H9 (cell line): ENCODE measurements at regions not wholly inside any gene's neighbourhood (a gene's known extent, or its start where the extent isn't known, plus 50 kb on each side); places are given as distances from the start of the nearest gene placed in this dataset.

ENCODE experiments used
- DNase-seq: peaks from one replicate; pipeline ENCODE4 v3.0.0-alpha.2; 2017
- H2AFZ ChIP-seq: one replicate; pipeline ENCODE4 v1.6.1; 2013; ENCODE audit warnings: mild to moderate bottlenecking, low read length, control low read depth, moderate library complexity
- H2AK5ac ChIP-seq: 2 replicates; pipeline ENCODE4 v1.6.1; 2013; ENCODE audit warnings: low read length, control low read depth, mixed read lengths; ENCODE audit not compliant: insufficient read length
- H2BK120ac ChIP-seq: one replicate; pipeline ENCODE4 v1.6.1; 2013; ENCODE audit warnings: low read depth, mild to moderate bottlenecking, low read length, control low read depth, inconsistent platforms; ENCODE audit not compliant: poor library complexity, severe bottlenecking
- H2BK12ac ChIP-seq: 2 replicates; pipeline ENCODE4 v1.6.1; 2013; ENCODE audit warnings: low read length, control low read depth, mixed read lengths, low read depth; ENCODE audit not compliant: insufficient read length
- H2BK15ac ChIP-seq: 2 replicates; pipeline ENCODE4 v1.6.1; 2013; ENCODE audit warnings: low read depth, low read length, control low read depth
- H2BK20ac ChIP-seq: one replicate; pipeline ENCODE4 v1.6.1; 2013; ENCODE audit warnings: low read depth, mild to moderate bottlenecking, low read length, control low read depth, inconsistent platforms; ENCODE audit not compliant: poor library complexity, severe bottlenecking
- H2BK5ac ChIP-seq: 2 replicates; pipeline ENCODE4 v1.6.1; 2013; ENCODE audit warnings: low read length, control low read depth, mixed read lengths; ENCODE audit not compliant: insufficient read length
- H3K14ac ChIP-seq: 2 replicates; pipeline ENCODE4 v1.6.1; 2013; ENCODE audit warnings: low read length, control low read depth; ENCODE audit not compliant: insufficient read depth
- H3K18ac ChIP-seq: 2 replicates; pipeline ENCODE4 v1.6.1; 2013; ENCODE audit warnings: low read depth, mild to moderate bottlenecking, mixed read lengths, low read length, control low read depth; ENCODE audit not compliant: insufficient read length
- H3K23ac ChIP-seq: 2 replicates; pipeline ENCODE4 v1.6.1; 2013; ENCODE audit warnings: low read length, control low read depth, mixed read lengths, low read depth; ENCODE audit not compliant: insufficient read length
- H3K23me2 ChIP-seq: 2 replicates; pipeline ENCODE4 v1.6.1; 2013; ENCODE audit warnings: low read depth, mild to moderate bottlenecking, mixed read lengths, low read length, control low read depth; ENCODE audit not compliant: insufficient read length, poor library complexity, severe bottlenecking
- H3K27ac ChIP-seq: 2 replicates; pipeline ENCODE4 v1.5.1; 2013; ENCODE audit warnings: low read length, control low read depth, mixed read lengths, low read depth; ENCODE audit not compliant: insufficient read length
- H3K27me3 ChIP-seq: 2 replicates; pipeline ENCODE4 v1.6.1; 2013; ENCODE audit warnings: low read length, control low read depth, inconsistent platforms; ENCODE audit not compliant: insufficient read depth
- H3K4ac ChIP-seq: 2 replicates; pipeline ENCODE4 v1.6.1; 2013; ENCODE audit warnings: low read depth, mild to moderate bottlenecking, control low read depth, inconsistent platforms, low read length, moderate library complexity
- H3K4me1 ChIP-seq: 2 replicates; pipeline ENCODE4 v1.6.1; 2013; ENCODE audit warnings: low read length, control low read depth, inconsistent platforms; ENCODE audit not compliant: insufficient read depth
- H3K4me2 ChIP-seq: 2 replicates; pipeline ENCODE4 v1.6.1; 2013; ENCODE audit warnings: low read length, control low read depth, mixed read lengths; ENCODE audit not compliant: insufficient read length, insufficient read depth
- H3K56ac ChIP-seq: 2 replicates; pipeline ENCODE4 v1.6.1; 2013; ENCODE audit warnings: low read depth, mild to moderate bottlenecking, mixed read lengths, low read length, control low read depth; ENCODE audit not compliant: insufficient read length
- H3K79me1 ChIP-seq: 2 replicates; pipeline ENCODE4 v1.6.1; 2013; ENCODE audit warnings: low read depth, mild to moderate bottlenecking, moderate library complexity, low read length, control low read depth, inconsistent platforms; ENCODE audit not compliant: insufficient read depth, poor library complexity, severe bottlenecking
- H3K79me2 ChIP-seq: 2 replicates; pipeline ENCODE4 v1.6.1; 2013; ENCODE audit warnings: low read length, control low read depth, inconsistent platforms; ENCODE audit not compliant: insufficient read depth
- H3K9ac ChIP-seq: 2 replicates; pipeline ENCODE4 v1.6.1; 2013; ENCODE audit warnings: low read length, control low read depth, mixed read lengths; ENCODE audit not compliant: insufficient read length; ENCODE audit errors: extremely low read depth
- H3K9me3 ChIP-seq: one replicate; pipeline ENCODE4 v1.6.1; 2013; ENCODE audit warnings: low read depth, low read length, inconsistent platforms; ENCODE audit not compliant: control insufficient read depth
- H3T11ph ChIP-seq: one replicate; pipeline ENCODE4 v1.6.1; 2013; ENCODE audit warnings: mild to moderate bottlenecking, low read length, control low read depth, inconsistent platforms
- H4K20me1 ChIP-seq: one replicate; pipeline ENCODE4 v1.6.1; 2013; ENCODE audit not compliant: control insufficient read depth, insufficient read length, insufficient read depth
- H4K5ac ChIP-seq: 2 replicates; pipeline ENCODE4 v1.6.1; 2013; ENCODE audit warnings: low read depth, mild to moderate bottlenecking, mixed read lengths, low read length, control low read depth; ENCODE audit not compliant: insufficient read length
- H4K8ac ChIP-seq: replicated peaks from 2 replicates; pipeline ENCODE4 v1.6.1; 2013; ENCODE audit warnings: low read length, control low read depth, mixed read lengths, low read depth; ENCODE audit not compliant: insufficient read length
- H4K91ac ChIP-seq: 2 replicates; pipeline ENCODE4 v1.6.1; 2013; ENCODE audit warnings: low read depth, mild to moderate bottlenecking, moderate library complexity, mixed read lengths, low read length, control low read depth; ENCODE audit not compliant: insufficient read length
- H3K27ac Mint-ChIP-seq, 3 experiments: 2 replicates in 2 of 3; 3 replicates in 1 of 3; pipeline ENCODE4 v1.8.0; 2020 to 2021; ENCODE audit warnings: mixed read lengths in 3 of 3, mild to moderate bottlenecking in 1 of 3, moderate library complexity in 1 of 3
- H3K27me3 Mint-ChIP-seq: 2 replicates; pipeline ENCODE4 v1.8.0; 2021; ENCODE audit warnings: low read depth, mild to moderate bottlenecking, moderate library complexity, mixed read lengths
- H3K36me3 Mint-ChIP-seq, 3 experiments: 2 replicates in 2 of 3; 3 replicates in 1 of 3; pipeline ENCODE4 v1.8.0; 2020 to 2021; ENCODE audit warnings: low read depth in 3 of 3, mixed read lengths in 3 of 3; ENCODE audit not compliant: insufficient read depth in 1 of 3
- H3K4me1 Mint-ChIP-seq, 2 experiments: 2 replicates each; pipeline ENCODE4 v1.8.0; 2020; ENCODE audit warnings: mixed read lengths in 2 of 2
- H3K4me3 Mint-ChIP-seq, 2 experiments: 2 replicates in 1 of 2; 3 replicates in 1 of 2; pipeline ENCODE4 v1.8.0; 2020 to 2021; ENCODE audit warnings: mild to moderate bottlenecking in 2 of 2, mixed read lengths in 2 of 2, moderate library complexity in 1 of 2
- H3K9me3 Mint-ChIP-seq, 2 experiments: 2 replicates in 1 of 2; 3 replicates in 1 of 2; pipeline ENCODE4 v1.8.0; 2020; ENCODE audit warnings: mild to moderate bottlenecking in 2 of 2, mixed read lengths in 2 of 2, moderate library complexity in 1 of 2
- WGBS: extraction: QIAGEN DNeasy Blood & Tissue Kit; methylation state at CpG from one replicate; pipeline ENCODE4 v1.1.7; 2013; ENCODE audit warnings: missing lambda C conversion rate, low lambda C conversion rate, mixed read lengths; ENCODE audit not compliant: insufficient read length; ENCODE audit errors: extremely low coverage; 5-methylcytosine and 5-hydroxymethylcytosine counted together
- TF ChIP-seq, protein P1 (sequence below): fragments of 200-600 bp; sonication (generic); conservative IDR thresholded peaks from 3 replicates; pipeline ENCODE4 v1.8.0; 2021; ENCODE audit warnings: antibody characterized with exemption, mild to moderate bottlenecking

DNA sequence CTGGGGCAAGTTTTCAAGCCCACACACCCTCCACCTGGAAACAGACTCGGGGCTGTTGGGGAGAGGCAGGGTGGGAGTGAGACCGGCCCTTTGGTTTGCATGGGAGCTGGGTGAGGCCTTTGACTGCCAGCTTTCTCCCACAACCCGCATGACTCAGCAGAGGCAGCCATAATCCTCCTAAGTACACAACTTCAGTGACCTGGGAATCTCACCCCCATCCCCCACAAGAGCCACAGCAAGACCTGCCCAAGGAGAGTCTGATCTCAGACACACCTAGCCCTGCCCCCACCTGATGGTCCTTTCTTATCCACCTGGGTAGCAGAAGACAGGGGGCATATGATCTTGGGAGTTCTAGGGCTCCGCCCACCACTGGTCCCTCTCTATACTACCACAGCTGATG is 1615.4 kb downstream of the EFNB2 start:
- H3K27ac ChIP-seq: no peak overlapping the region
- H3K9ac ChIP-seq: no peak overlapping the region
- no peaks in the 10 kb centered on the region for H3K79me1 ChIP-seq
- no peaks in the 10 kb centered on the region for H3K27me3 Mint-ChIP-seq
- H4K91ac ChIP-seq: no peak overlapping the region
- no peak overlapping the region for H4K8ac ChIP-seq
- no peak overlapping the region for H3K4me2 ChIP-seq
- TF ChIP-seq, protein P1, sequence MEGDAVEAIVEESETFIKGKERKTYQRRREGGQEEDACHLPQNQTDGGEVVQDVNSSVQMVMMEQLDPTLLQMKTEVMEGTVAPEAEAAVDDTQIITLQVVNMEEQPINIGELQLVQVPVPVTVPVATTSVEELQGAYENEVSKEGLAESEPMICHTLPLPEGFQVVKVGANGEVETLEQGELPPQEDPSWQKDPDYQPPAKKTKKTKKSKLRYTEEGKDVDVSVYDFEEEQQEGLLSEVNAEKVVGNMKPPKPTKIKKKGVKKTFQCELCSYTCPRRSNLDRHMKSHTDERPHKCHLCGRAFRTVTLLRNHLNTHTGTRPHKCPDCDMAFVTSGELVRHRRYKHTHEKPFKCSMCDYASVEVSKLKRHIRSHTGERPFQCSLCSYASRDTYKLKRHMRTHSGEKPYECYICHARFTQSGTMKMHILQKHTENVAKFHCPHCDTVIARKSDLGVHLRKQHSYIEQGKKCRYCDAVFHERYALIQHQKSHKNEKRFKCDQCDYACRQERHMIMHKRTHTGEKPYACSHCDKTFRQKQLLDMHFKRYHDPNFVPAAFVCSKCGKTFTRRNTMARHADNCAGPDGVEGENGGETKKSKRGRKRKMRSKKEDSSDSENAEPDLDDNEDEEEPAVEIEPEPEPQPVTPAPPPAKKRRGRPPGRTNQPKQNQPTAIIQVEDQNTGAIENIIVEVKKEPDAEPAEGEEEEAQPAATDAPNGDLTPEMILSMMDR: no peak
- no peaks in the 10 kb centered on the region for H3K4me1 ChIP-seq
- H3K36me3 Mint-ChIP-seq: peaks cover 0 to 15% (median 3%) of the 10 kb centered on the region in 3 experiments; a peak in 5 of 7 replicates
- H3K18ac ChIP-seq: no peak overlapping the region
- no peak overlapping the region for H3K14ac ChIP-seq
- no peak overlapping the region for H3T11ph ChIP-seq
- no peak overlapping the region for H3K27ac Mint-ChIP-seq
- H3K56ac ChIP-seq: no peak overlapping the region
- H4K20me1 ChIP-seq: no peaks in the 10 kb centered on the region
- no CpG with 5 or more reads among the region's 4 CpGs for WGBS
- no peak overlapping the region for H2BK20ac ChIP-seq
- H3K23ac ChIP-seq: no peak overlapping the region
- H3K23me2 ChIP-seq: no peaks in the 10 kb centered on the region
- no peak overlapping the region for H2BK5ac ChIP-seq
- H3K79me2 ChIP-seq: no peaks in the 10 kb centered on the region
- no peak overlapping the region for H2AFZ ChIP-seq
- no peak for DNase-seq
- H2BK12ac ChIP-seq: no peak overlapping the region
- no peak overlapping the region for H2BK15ac ChIP-seq
- H3K4ac ChIP-seq: no peak overlapping the region
- H3K9me3 Mint-ChIP-seq: peaks cover 3 to 4% of the 10 kb centered on the region in 2 experiments; a peak in 2 of 5 replicates
- H3K4me3 Mint-ChIP-seq: no peak overlapping the region
- no peaks in the 10 kb centered on the region for H3K4me1 Mint-ChIP-seq
- H2BK120ac ChIP-seq: no peak overlapping the region
- H2AK5ac ChIP-seq: no peak overlapping the region
- no peaks in the 10 kb centered on the region for H3K27me3 ChIP-seq
- no peaks in the 10 kb centered on the region for H3K9me3 ChIP-seq
- H4K5ac ChIP-seq: no peak overlapping the region
